ENCODE measurements at regions not wholly inside any gene's neighbourhood (a gene's known extent, or its start where the extent isn't known, plus 50 kb on each side); places are given as distances from the start of the nearest gene placed in this dataset.

DNA sequence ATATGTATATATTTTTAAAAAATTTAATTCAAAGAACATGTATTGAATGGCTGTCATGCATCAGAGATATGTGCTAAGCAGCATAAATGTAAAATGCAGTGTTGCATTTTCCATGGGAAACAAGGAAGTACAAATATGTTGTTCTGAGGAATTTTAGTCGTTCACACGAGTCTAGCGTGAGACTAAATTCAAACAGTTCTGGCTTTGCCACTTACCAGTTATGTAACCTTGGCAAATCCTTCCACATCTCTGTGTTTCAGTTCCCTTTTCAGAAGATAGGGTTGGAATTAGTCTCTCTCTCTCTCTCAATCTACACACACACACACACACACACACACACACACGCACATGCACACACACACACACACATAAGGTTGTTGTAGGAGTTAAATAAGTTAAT lies 305.4 kb downstream of the UTRN start:
- TF ChIP-seq, protein P1, sequence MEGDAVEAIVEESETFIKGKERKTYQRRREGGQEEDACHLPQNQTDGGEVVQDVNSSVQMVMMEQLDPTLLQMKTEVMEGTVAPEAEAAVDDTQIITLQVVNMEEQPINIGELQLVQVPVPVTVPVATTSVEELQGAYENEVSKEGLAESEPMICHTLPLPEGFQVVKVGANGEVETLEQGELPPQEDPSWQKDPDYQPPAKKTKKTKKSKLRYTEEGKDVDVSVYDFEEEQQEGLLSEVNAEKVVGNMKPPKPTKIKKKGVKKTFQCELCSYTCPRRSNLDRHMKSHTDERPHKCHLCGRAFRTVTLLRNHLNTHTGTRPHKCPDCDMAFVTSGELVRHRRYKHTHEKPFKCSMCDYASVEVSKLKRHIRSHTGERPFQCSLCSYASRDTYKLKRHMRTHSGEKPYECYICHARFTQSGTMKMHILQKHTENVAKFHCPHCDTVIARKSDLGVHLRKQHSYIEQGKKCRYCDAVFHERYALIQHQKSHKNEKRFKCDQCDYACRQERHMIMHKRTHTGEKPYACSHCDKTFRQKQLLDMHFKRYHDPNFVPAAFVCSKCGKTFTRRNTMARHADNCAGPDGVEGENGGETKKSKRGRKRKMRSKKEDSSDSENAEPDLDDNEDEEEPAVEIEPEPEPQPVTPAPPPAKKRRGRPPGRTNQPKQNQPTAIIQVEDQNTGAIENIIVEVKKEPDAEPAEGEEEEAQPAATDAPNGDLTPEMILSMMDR (IDR thresholded peaks at IDR 0.05), result no peak
- no peak for TF ChIP-seq POLR2A (IDR thresholded peaks at IDR 0.05)

Measured in Peyer's patch (tissue), 4 donors.